SJSA1 (cell line): ENCODE measurements at regions not wholly inside any gene's neighbourhood (a gene's known extent, or its start where the extent isn't known, plus 50 kb on each side); places are given as distances from the start of the nearest gene placed in this dataset.

Source experiments
- DNase-seq, 2 experiments: peaks; one replicate each; pipeline ENCODE4 v3.0.0-alpha.2; 2015 to 2020; ENCODE audit warnings: low spot score in 2 of 2, low read depth in 1 of 2
- H3K27ac ChIP-seq: fragments of 250-450 bp; sonication (Bioruptor Pico); 2 replicates; pipeline ENCODE4 v1.5.1; 2020; ENCODE audit warnings: mild to moderate bottlenecking, moderate library complexity
- H3K27me3 ChIP-seq: fragments of 250-450 bp; sonication (Bioruptor Pico); replicated peaks from 2 replicates; pipeline ENCODE4 v1.5.1; 2020; ENCODE audit warnings: mild to moderate bottlenecking, moderate library complexity
- H3K36me3 ChIP-seq: fragments of 250-450 bp; sonication (Bioruptor Pico); 2 replicates; pipeline ENCODE4 v1.5.1; 2020; ENCODE audit warnings: mild to moderate bottlenecking
- H3K4me1 ChIP-seq: fragments of 250-450 bp; sonication (Bioruptor Pico); replicated peaks from 2 replicates; pipeline ENCODE4 v1.6.1; 2021; ENCODE audit warnings: mild to moderate bottlenecking
- H3K4me3 ChIP-seq: fragments of 250-450 bp; sonication (Bioruptor Pico); 2 replicates; pipeline ENCODE4 v1.5.1; 2020; ENCODE audit warnings: mild to moderate bottlenecking
- H3K9me3 ChIP-seq: fragments of 250-450 bp; sonication (Bioruptor Pico); replicated peaks from 2 replicates; pipeline ENCODE4 v1.5.1; 2020; ENCODE audit warnings: mild to moderate bottlenecking

- no peaks in the 10 kb centered on the region for H3K36me3 ChIP-seq
- H3K4me3 ChIP-seq, result no peak overlapping the region
- no peaks in the 10 kb centered on the region for H3K4me1 ChIP-seq
- DNase-seq, result no peak
- no peaks in the 10 kb centered on the region for H3K9me3 ChIP-seq
- no peak overlapping the region for H3K27ac ChIP-seq
- H3K27me3 ChIP-seq, result no peaks in the 10 kb centered on the region
Measured at GRCh38 chr6:9890893-9891292, 524.0 kb downstream of the TFAP2A start.

- Histone ChIP-seq H3K4me3 (no peak overlapping the region), H3K9me3 (no peaks in the 10 kb centered on the region), H3K27ac (no peak overlapping the region), H3K36me3 (no peaks in the 10 kb centered on the region), H3K4me1 (no peaks in the 10 kb centered on the region), H3K27me3 (no peaks in the 10 kb centered on the region)
- no peak for DNase-seq
Measured at GRCh38 chr6:9890469-9890868, 524.4 kb downstream of the TFAP2A start.

GRCh38 chr6:9878535-9878934, 536.3 kb downstream of the TFAP2A start:
- DNase-seq, result no peak
- H3K27ac ChIP-seq, result no peak overlapping the region
- no peak overlapping the region for H3K4me3 ChIP-seq
- H3K27me3 ChIP-seq, result no peaks in the 10 kb centered on the region
- no peaks in the 10 kb centered on the region for H3K4me1 ChIP-seq
- no peaks in the 10 kb centered on the region for H3K36me3 ChIP-seq
- H3K9me3 ChIP-seq, result no peaks in the 10 kb centered on the region

GRCh38 chr6:9875605-9876353, 539.1 kb downstream of the TFAP2A start:
- no peaks in the 10 kb centered on the region for H3K9me3 ChIP-seq
- DNase-seq, result no peak
- no peak overlapping the region for H3K27ac ChIP-seq
- no peaks in the 10 kb centered on the region for H3K27me3 ChIP-seq
- H3K4me1 ChIP-seq, result no peaks in the 10 kb centered on the region
- H3K4me3 ChIP-seq, result no peak overlapping the region
- H3K36me3 ChIP-seq, result no peaks in the 10 kb centered on the region

- Histone ChIP-seq H3K27ac (no peak overlapping the region), H3K4me3 (no peak overlapping the region), H3K9me3 (peaks cover 3% of the 10 kb centered on the region; the same call in 1 of the 2 replicates), H3K36me3 (no peaks in the 10 kb centered on the region), H3K27me3 (no peaks in the 10 kb centered on the region), H3K4me1 (no peaks in the 10 kb centered on the region)
- DNase-seq, result no peak
Measured at GRCh38 chr6:9862603-9863167, 552.2 kb downstream of the TFAP2A start.

- no peak for DNase-seq
- Histone ChIP-seq H3K4me1 (no peaks in the 10 kb centered on the region), H3K9me3 (peaks cover 8% of the 10 kb centered on the region), H3K4me3 (no peak overlapping the region), H3K36me3 (no peaks in the 10 kb centered on the region), H3K27ac (no peak overlapping the region), H3K27me3 (no peaks in the 10 kb centered on the region)
Measured at GRCh38 chr6:9851541-9852380, 563.1 kb downstream of the TFAP2A start.

GRCh38 chr6:9851006-9851405, 563.9 kb downstream of the TFAP2A start:
- Histone ChIP-seq H3K4me3 (no peak overlapping the region), H3K36me3 (no peaks in the 10 kb centered on the region), H3K9me3 (peaks cover 16% of the 10 kb centered on the region), H3K27ac (no peak overlapping the region), H3K27me3 (no peaks in the 10 kb centered on the region), H3K4me1 (no peaks in the 10 kb centered on the region)
- no peak for DNase-seq

- H3K9me3 ChIP-seq, result peaks cover 17% of the 10 kb centered on the region
- H3K4me1 ChIP-seq, result no peaks in the 10 kb centered on the region
- H3K4me3 ChIP-seq, result no peak overlapping the region
- no peak overlapping the region for H3K27ac ChIP-seq
- no peaks in the 10 kb centered on the region for H3K27me3 ChIP-seq
- DNase-seq, result no peak
- no peaks in the 10 kb centered on the region for H3K36me3 ChIP-seq
Measured at GRCh38 chr6:9848094-9848493, 566.8 kb downstream of the TFAP2A start.

- peaks cover 11% of the 10 kb centered on the region; the same call in 1 of the 2 replicates for H3K9me3 ChIP-seq
- DNase-seq, result no peak
- 0 out of 2 replicates have a peak, but pooled peaks cover 3% of the 10 kb centered on the region for H3K4me1 ChIP-seq
- H3K36me3 ChIP-seq, result no peaks in the 10 kb centered on the region
- no peak overlapping the region for H3K27ac ChIP-seq
- no peaks in the 10 kb centered on the region for H3K27me3 ChIP-seq
- no peak overlapping the region for H3K4me3 ChIP-seq
Measured at GRCh38 chr6:9841886-9842725, 572.8 kb downstream of the TFAP2A start.

GRCh38 chr6:9834233-9834632, 580.6 kb downstream of the TFAP2A start:
- Histone ChIP-seq H3K36me3 (no peaks in the 10 kb centered on the region), H3K4me1 (0 out of 2 replicates have a peak, but pooled peaks cover 3% of the 10 kb centered on the region), H3K27ac (no peak overlapping the region), H3K9me3 (no peaks in the 10 kb centered on the region), H3K4me3 (no peak overlapping the region), H3K27me3 (no peaks in the 10 kb centered on the region)
- DNase-seq, result no peak

GRCh38 chr6:9831783-9832182, 583.1 kb downstream of the TFAP2A start:
- no peaks in the 10 kb centered on the region for H3K4me1 ChIP-seq

GRCh38 chr6:9830808-9831207, 584.1 kb downstream of the TFAP2A start:
- DNase-seq, result no peak
- H3K36me3 ChIP-seq, result no peaks in the 10 kb centered on the region
- H3K4me1 ChIP-seq, result no peaks in the 10 kb centered on the region
- no peak overlapping the region for H3K4me3 ChIP-seq
- H3K9me3 ChIP-seq, result no peaks in the 10 kb centered on the region
- H3K27me3 ChIP-seq, result no peaks in the 10 kb centered on the region
- no peak overlapping the region for H3K27ac ChIP-seq

More at GRCh38 chr6:9831783-9832182, 583.1 kb downstream of the TFAP2A start:
- DNase-seq, result no peak
- H3K36me3 ChIP-seq, result no peaks in the 10 kb centered on the region
- no peak overlapping the region for H3K4me3 ChIP-seq
- no peaks in the 10 kb centered on the region for H3K9me3 ChIP-seq
- no peak overlapping the region for H3K27ac ChIP-seq
- no peaks in the 10 kb centered on the region for H3K27me3 ChIP-seq

GRCh38 chr6:9825526-9825925, 589.3 kb downstream of the TFAP2A start:
- no peaks in the 10 kb centered on the region for H3K9me3 ChIP-seq
- no peaks in the 10 kb centered on the region for H3K36me3 ChIP-seq
- no peak overlapping the region for H3K27ac ChIP-seq
- H3K4me1 ChIP-seq, result no peaks in the 10 kb centered on the region
- no peak overlapping the region for H3K4me3 ChIP-seq
- H3K27me3 ChIP-seq, result no peaks in the 10 kb centered on the region
- DNase-seq, result no peak
